Activated T-cell treated with anti-CD3 and anti-CD28 coated beads, Interleukin-2, amount 50 U/mL, for 72 hours (primary cell): ENCODE measurements at regions not wholly inside any gene's neighbourhood (a gene's known extent, or its start where the extent isn't known, plus 50 kb on each side); places are given as distances from the start of the nearest gene placed in this dataset.

ENCODE experiments used
- ATAC-seq, 2 donors: fragments of 150-1000 bp; cut with Tn5 transposase; replicated peaks in 1 of 2; 2 replicates each; pipeline ENCODE4 v1.10.0; 2021; ENCODE audit warnings: moderate library complexity in 2 of 2, mild to moderate bottlenecking in 1 of 2
- DNase-seq, 2 donors: peaks; one replicate each; pipeline ENCODE4 v3.0.0; 2021 to 2022; ENCODE audit warnings: mixed read lengths in 1 of 2
- H3K27ac Mint-ChIP-seq: one replicate; pipeline ENCODE4 v1.8.0; 2022; ENCODE audit warnings: mild to moderate bottlenecking, moderate library complexity, mixed read lengths
- H3K27me3 Mint-ChIP-seq: one replicate; pipeline ENCODE4 v1.8.0; 2022; ENCODE audit warnings: low read depth, mixed read lengths
- H3K36me3 Mint-ChIP-seq, 2 donors: one replicate each; pipeline ENCODE4 v1.8.0; 2022; ENCODE audit warnings: mixed read lengths in 2 of 2, mild to moderate bottlenecking in 1 of 2; ENCODE audit not compliant: insufficient read depth in 2 of 2
- H3K4me1 Mint-ChIP-seq: one replicate; pipeline ENCODE4 v1.8.0; 2022; ENCODE audit warnings: low read depth, mixed read lengths
- H3K4me3 Mint-ChIP-seq, 2 donors: one replicate each; pipeline ENCODE4 v1.8.0; 2022; ENCODE audit warnings: mild to moderate bottlenecking in 2 of 2, mixed read lengths in 2 of 2, moderate library complexity in 2 of 2
- H3K9me3 Mint-ChIP-seq, 2 donors: one replicate each; pipeline ENCODE4 v1.8.0; 2022; ENCODE audit warnings: mixed read lengths in 2 of 2

DNA sequence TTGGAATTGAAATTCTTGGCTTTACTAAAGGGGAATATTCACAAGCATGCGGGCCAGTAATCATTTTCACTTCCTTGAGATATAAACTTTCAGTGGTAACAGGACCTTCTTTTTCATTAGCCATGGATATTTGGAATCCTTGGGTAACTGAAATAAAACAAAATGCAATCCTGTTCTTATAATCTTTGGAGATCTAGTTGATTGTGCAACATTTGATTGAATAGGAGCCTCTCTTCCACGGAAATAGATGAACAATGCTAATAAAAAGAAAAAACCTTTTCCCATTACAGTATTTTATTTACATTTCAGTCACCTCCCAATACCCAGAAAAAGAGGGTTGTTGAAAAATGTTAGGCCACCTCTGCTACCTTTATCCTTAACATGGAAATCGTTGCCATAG lies 225.6 kb downstream of the MAP2K6 start:
- ATAC-seq (no peak), DNase-seq (no peak)
- H3K27me3 Mint-ChIP-seq, result no peaks in the 10 kb centered on the region
- H3K27ac Mint-ChIP-seq, result no peak overlapping the region
- no peak overlapping the region for H3K4me3 Mint-ChIP-seq
- no peaks in the 10 kb centered on the region for H3K4me1 Mint-ChIP-seq
- H3K36me3 Mint-ChIP-seq, result no peaks in the 10 kb centered on the region
- no peaks in the 10 kb centered on the region for H3K9me3 Mint-ChIP-seq

DNA sequence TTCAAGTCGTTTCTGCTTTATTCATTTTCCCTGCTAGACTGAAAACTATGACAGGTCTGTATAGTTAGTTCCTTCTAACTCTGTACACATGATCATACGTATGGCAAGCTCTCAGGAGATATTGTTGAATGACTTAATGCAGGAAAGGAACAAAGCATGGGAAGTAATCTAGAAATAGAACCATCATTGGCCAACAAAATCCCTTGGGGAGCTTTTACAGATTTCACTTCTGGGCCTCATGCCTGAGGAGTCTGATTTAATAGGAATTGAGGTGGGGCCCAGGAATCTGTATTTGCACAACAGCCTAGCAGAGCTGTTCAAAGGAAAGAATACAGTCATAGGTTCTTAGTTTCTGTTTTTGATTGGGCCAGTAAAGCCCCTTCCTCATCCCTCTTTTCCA lies 229.2 kb downstream of the MAP2K6 start:
- no peak overlapping the region for H3K4me3 Mint-ChIP-seq
- H3K4me1 Mint-ChIP-seq, result no peaks in the 10 kb centered on the region
- H3K9me3 Mint-ChIP-seq, result peaks cover 0 to 3% of the 10 kb centered on the region in 2 donors
- no peak overlapping the region for H3K27ac Mint-ChIP-seq
- no peak for ATAC-seq
- H3K27me3 Mint-ChIP-seq, result no peaks in the 10 kb centered on the region
- no peak for DNase-seq
- H3K36me3 Mint-ChIP-seq, result no peaks in the 10 kb centered on the region

DNA sequence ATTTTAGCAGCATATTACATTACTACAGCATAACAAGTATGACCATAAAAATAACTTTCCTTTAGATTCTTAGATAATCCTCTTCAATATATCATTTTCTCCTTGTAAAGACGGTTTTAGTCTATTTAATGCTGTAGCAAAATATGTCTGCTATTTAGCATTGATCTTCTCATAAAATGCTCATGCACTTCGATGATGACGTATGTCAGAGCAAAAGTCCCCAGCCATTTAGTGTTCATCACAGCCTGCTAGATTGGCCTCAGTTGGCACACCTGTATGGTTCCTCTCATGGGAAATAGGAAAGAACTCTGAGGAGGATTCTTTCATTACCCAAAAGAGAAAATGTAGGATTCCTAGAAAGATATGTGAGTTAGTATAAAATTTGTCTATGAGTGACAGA lies 232.2 kb downstream of the MAP2K6 start:
- ATAC-seq, result no peak
- DNase-seq, result no peak
- H3K36me3 Mint-ChIP-seq, result no peaks in the 10 kb centered on the region
- H3K9me3 Mint-ChIP-seq, result peaks cover 0 to 3% of the 10 kb centered on the region in 2 donors
- no peak overlapping the region for H3K4me3 Mint-ChIP-seq
- no peak overlapping the region for H3K27ac Mint-ChIP-seq
- H3K4me1 Mint-ChIP-seq, result no peaks in the 10 kb centered on the region
- H3K27me3 Mint-ChIP-seq, result no peaks in the 10 kb centered on the region

DNA sequence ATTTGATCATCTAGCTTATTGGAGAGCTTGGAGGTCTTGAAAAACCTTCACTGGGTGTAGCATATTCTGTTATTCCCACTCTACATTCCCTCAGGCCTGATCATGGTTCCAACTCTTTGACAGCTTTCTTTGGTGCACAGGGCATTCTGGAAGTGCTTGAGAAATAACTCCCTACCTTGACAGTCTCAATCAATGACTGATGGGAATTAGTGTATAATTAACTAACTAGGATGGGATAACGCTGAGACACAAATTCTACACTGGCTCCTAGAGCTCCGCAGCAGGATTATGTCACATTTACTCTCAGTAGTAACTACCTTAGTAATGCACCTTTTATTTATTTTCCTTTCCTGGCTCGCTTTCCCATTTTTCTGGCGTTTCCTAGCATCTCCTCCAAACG lies 236.4 kb downstream of the MAP2K6 start:
- DNase-seq, result no peak
- no peaks in the 10 kb centered on the region for H3K4me1 Mint-ChIP-seq
- no peak overlapping the region for H3K4me3 Mint-ChIP-seq
- no peak for ATAC-seq
- H3K27ac Mint-ChIP-seq, result no peak overlapping the region
- peaks cover 4 to 5% of the 10 kb centered on the region in 2 donors for H3K9me3 Mint-ChIP-seq
- peaks cover 0 to 1% of the 10 kb centered on the region in 2 donors for H3K36me3 Mint-ChIP-seq
- H3K27me3 Mint-ChIP-seq, result peaks cover 5% of the 10 kb centered on the region

DNA sequence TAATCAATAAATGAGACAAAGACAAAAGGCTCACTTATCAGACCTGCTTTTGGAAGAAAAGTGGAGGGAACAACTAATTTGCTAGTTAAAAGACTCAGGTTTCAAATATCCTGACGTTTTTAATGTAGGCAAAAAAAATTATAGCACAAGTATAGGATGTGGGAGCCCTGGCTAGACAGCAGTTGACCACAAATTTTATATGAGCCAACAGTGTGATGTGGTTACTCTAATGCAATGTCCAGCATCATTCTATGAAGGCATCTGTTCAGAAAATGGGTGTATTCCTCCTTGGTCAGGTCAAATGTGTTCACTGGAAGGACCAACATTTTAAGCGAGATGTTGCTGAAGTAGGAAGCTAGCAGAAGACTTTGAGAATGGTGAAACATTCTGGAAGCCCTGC lies 237.4 kb downstream of the MAP2K6 start:
- no peak for ATAC-seq
- no peak for DNase-seq
- H3K9me3 Mint-ChIP-seq, result peaks cover 4 to 5% of the 10 kb centered on the region in 2 donors
- H3K27ac Mint-ChIP-seq, result no peak overlapping the region
- peaks cover 0 to 1% of the 10 kb centered on the region in 2 donors for H3K36me3 Mint-ChIP-seq
- no peaks in the 10 kb centered on the region for H3K4me1 Mint-ChIP-seq
- H3K27me3 Mint-ChIP-seq, result peaks cover 5% of the 10 kb centered on the region
- no peak overlapping the region for H3K4me3 Mint-ChIP-seq

DNA sequence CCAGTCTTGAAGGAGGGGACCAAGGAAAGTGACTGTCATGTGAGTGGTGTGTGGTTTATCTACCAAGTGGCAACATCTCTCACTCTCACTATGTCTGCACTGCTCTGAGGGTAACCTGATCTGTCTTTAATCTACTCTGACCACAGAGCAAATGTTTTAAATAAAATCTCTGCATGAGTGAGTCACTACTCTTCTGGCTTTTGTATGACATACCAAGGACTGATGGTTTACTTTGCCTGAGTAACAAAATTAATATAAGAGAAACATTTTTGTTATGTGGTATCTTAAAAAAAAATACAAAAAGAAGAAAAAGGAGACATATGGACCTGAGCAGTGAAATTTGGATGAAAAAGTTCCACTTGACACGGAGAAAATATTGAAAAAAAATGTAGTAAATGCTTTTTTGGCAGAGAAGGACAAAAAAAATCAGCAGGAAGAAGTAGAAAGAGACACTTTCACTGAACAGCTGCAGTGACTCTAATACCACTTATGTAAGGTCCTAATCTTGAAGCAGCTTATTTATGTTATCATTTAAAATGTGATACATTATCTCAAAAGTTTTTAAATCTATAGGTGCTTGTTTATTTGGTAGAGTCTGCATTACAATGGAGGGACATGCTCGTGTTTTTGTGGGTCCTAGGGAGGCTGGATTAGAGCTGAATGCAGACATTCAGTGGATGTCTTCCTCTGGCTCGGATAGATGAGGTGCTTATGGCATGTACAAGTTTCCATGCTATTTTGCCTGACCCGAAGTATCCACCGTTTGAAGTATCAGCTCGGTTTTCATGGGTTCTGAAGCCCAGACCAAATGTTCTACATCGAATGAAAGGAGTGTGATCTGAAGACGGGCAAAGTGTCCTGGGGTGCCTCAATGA lies 240.7 kb downstream of the MAP2K6 start:
- no peak for DNase-seq
- Mint-ChIP-seq H3K4me3 (no peak overlapping the region), H3K27ac (no peak overlapping the region), H3K9me3 (peaks cover 2 to 5% of the 10 kb centered on the region in 2 donors), H3K4me1 (no peaks in the 10 kb centered on the region), H3K27me3 (peaks cover 9% of the 10 kb centered on the region), H3K36me3 (peaks cover 0 to 1% of the 10 kb centered on the region in 2 donors)
- ATAC-seq, result peak; percentile 56 to 76

DNA sequence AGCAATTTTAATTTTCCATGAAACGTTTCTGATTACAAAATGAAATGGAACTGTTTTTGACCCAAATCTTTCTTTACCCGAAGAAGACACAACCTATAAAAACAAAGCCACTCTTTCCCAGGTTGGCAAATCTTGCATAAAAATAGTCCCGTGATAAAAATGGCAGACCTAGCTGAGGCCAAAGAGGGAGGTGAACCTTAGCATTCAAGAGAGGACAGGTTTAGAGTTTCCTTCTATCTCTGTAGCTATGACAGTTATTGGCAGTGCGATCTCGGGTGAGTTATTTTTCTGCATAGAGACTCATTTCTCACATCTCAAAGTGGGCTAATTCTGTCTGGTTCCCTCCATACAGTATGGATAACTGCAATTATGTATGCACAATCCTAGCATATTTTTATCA lies 241.4 kb downstream of the MAP2K6 start:
- Mint-ChIP-seq H3K27ac (no peak overlapping the region), H3K36me3 (peaks cover 0 to 1% of the 10 kb centered on the region in 2 donors), H3K27me3 (peaks cover 9% of the 10 kb centered on the region), H3K4me3 (no peak overlapping the region), H3K4me1 (no peaks in the 10 kb centered on the region), H3K9me3 (peaks cover 2 to 5% of the 10 kb centered on the region in 2 donors)
- ATAC-seq (no peak), DNase-seq (no peak)

DNA sequence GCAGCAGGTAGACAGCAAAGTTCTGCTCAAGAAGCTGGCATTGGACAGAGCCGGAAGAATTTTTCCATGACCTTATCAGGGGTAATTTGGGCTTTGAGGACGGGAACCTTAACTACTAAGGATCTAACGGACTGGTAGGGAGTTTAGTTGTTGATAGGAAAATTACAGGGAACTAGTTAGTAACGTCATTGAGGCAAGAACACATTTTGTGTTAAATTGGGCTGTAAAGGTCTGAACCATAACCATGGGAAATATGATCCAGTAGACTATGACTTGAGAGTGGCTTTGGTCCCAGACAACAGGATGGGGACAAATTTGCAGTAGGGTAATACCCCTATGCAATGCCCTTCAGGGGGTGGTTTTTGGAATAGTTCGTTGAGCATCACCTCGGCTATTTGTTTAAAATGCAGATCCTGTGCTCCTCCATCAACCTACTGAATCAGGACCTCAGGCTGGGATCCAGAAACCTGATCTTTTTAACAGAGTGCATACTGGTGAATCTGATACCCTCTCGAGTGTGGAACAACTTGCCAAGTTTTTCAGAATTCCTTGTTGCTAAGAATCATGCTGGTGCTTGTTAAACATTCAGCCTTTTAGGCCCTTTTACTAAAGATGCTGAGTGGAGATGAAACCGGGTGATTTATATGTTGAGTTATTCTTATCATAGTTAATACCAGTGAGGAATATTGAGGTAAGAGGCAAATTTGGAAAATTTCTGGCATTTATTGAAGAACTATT lies 255.1 kb downstream of the MAP2K6 start:
- Mint-ChIP-seq H3K9me3 (no peaks in the 10 kb centered on the region), H3K27ac (no peak overlapping the region), H3K4me3 (no peak overlapping the region), H3K27me3 (no peaks in the 10 kb centered on the region), H3K36me3 (no peaks in the 10 kb centered on the region), H3K4me1 (no peaks in the 10 kb centered on the region)
- DNase-seq, result no peak
- ATAC-seq, result no peak

DNA sequence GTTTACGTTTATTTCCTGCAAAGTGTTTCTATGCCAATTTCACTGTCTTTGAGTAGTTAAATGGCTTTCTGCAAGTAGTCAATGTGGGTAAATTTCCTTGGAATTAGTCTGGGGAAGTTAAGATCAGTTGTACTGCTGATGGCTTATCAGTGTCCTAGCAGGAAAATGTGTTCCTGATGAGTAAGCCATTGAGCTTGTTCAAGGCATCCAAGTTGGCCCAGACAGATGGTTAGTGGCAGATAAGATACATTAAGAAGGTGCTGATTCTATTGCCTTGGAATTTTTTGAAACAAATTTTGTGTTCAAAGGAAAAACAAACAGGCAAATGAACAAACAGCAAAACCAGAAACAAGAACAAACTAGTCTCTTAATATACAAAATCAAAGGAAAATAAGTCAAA lies 258.4 kb downstream of the MAP2K6 start:
- H3K27me3 Mint-ChIP-seq, result no peaks in the 10 kb centered on the region
- H3K4me1 Mint-ChIP-seq, result no peaks in the 10 kb centered on the region
- DNase-seq (no peak), ATAC-seq (no peak)
- no peaks in the 10 kb centered on the region for H3K9me3 Mint-ChIP-seq
- no peak overlapping the region for H3K27ac Mint-ChIP-seq
- no peaks in the 10 kb centered on the region for H3K36me3 Mint-ChIP-seq
- no peak overlapping the region for H3K4me3 Mint-ChIP-seq

DNA sequence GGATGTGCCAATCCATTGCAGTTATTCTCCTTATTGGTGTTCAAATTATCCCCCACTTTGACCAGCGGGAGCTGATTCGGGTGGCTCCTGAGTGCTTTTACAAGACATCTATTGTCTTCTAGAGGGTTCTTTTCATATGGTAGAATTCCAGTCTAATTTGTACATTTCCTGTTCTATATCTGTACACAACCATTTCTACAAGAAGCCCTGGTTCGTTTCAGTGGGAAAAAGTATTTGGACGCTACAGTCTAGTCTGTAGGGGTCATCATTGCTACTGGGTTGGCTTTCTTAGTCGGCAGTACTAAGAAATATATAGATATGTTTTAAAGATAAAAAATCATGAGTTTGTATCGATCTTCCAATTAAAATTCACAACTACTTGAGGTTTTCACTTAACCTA lies 262.6 kb downstream of the MAP2K6 start:
- no peaks in the 10 kb centered on the region for H3K36me3 Mint-ChIP-seq
- no peaks in the 10 kb centered on the region for H3K4me1 Mint-ChIP-seq
- H3K27me3 Mint-ChIP-seq, result no peaks in the 10 kb centered on the region
- no peak overlapping the region for H3K27ac Mint-ChIP-seq
- ATAC-seq (no peak), DNase-seq (no peak)
- H3K9me3 Mint-ChIP-seq, result no peaks in the 10 kb centered on the region
- no peak overlapping the region for H3K4me3 Mint-ChIP-seq

DNA sequence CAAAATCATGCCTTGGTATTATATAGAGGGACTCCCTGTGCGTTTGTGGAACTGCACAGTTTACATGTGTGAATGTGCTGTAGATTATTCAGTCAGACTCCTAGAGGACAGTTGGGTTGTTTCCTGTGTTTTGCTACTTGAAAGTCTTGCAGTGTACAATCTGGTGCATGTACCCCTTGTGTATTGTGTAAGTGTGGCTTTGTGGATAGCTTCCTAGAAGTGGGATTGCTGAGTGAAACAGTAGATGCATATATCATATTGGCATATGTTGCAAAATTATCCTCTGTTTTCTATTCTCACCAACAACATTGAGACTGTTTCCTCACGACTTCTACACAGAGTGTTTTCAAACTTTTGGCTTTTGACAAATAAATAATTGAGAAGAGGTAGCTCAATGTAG lies 263.7 kb downstream of the MAP2K6 start:
- H3K9me3 Mint-ChIP-seq, result no peaks in the 10 kb centered on the region
- no peak overlapping the region for H3K27ac Mint-ChIP-seq
- H3K4me1 Mint-ChIP-seq, result no peaks in the 10 kb centered on the region
- no peaks in the 10 kb centered on the region for H3K36me3 Mint-ChIP-seq
- no peak for DNase-seq
- no peak for ATAC-seq
- H3K4me3 Mint-ChIP-seq, result no peak overlapping the region
- H3K27me3 Mint-ChIP-seq, result no peaks in the 10 kb centered on the region

DNA sequence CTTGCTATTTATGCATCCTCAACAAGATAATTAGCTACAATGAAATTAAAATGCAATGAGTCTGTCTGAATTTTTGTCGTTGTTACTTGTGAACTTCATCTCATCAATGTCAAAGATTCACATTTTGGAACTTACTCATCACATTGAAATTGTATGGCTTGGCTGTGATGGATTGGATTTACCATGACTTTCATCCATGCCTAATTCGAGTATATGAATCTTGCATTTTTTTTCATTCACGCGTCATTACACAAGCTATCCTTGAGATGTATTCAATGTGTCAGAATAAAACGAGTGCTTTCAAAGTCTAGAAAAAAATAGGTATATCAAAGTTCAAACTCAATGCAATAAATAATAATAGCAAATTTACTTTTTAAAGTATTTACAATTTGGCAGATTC lies 265.3 kb downstream of the MAP2K6 start:
- ATAC-seq (no peak), DNase-seq (no peak)
- Mint-ChIP-seq H3K4me3 (no peak overlapping the region), H3K27me3 (no peaks in the 10 kb centered on the region), H3K27ac (no peak overlapping the region), H3K9me3 (peaks cover 0 to 1% of the 10 kb centered on the region in 2 donors), H3K36me3 (no peaks in the 10 kb centered on the region), H3K4me1 (no peaks in the 10 kb centered on the region)

DNA sequence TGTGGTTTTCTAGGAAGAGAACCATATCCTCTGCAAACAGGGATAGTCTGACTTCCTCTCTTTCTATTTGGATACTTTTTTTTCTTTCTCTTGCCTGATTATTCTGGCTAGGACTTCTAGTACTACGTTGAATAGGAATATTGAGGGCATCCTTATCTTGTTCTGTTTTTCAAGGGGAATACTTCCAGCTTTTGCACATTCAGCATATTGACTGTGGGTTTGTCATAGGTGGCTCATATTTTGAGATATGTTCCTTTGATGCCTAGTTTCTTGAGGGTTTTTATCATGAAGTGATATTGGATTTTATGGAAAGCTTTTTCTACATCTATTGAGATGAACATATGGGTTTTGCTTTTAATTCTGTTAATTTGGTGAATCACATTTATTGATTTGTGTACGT lies 269.8 kb downstream of the MAP2K6 start:
- Mint-ChIP-seq H3K4me1 (no peaks in the 10 kb centered on the region), H3K27me3 (peaks cover 11% of the 10 kb centered on the region), H3K27ac (no peak overlapping the region), H3K9me3 (peaks cover 9 to 13% of the 10 kb centered on the region in 2 donors), H3K4me3 (no peak overlapping the region), H3K36me3 (peaks cover 4 to 8% of the 10 kb centered on the region in 2 donors)
- ATAC-seq (no peak), DNase-seq (no peak)
